ENCODE measurements at regions not wholly inside any gene's neighbourhood (a gene's known extent, or its start where the extent isn't known, plus 50 kb on each side); places are given as distances from the start of the nearest gene placed in this dataset.

DNA sequence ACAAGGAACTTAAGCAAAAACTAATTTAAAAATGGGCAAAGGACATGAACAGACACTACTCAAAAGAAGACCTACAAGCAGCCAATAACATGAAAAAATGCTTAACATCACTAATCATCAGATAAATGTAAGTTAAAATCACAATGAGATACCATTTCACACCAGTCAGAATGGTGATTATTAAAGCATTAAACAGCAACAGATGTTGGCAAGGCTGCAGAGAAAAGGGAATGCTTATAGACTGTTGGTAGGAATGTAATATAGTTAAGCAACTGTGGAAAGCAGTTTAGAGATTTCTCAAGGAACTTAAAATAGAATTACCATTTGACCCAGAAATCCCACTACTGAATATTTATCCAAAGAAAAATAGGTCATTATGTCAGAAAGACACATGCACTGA lies 482.2 kb downstream of the SQOR start:
- Histone ChIP-seq H3K36me3 (replicated peaks in 1 of 2; ENCODE audit: control extremely low read depth in 1 of 2, control insufficient read depth in 1 of 2, extremely low read depth in 1 of 2, insufficient read depth in 2 of 2, low read length in 1 of 2) (no peaks in the 10 kb centered on the region), H3K4me1 (ENCODE audit: control insufficient read depth in 2 of 2, insufficient read depth in 2 of 2, low read length in 2 of 2) (no peaks in the 10 kb centered on the region), H3K27ac (ENCODE audit: low read length in 2 of 2) (no peak overlapping the region), H3K9ac (ENCODE audit: low read length) (no peak overlapping the region), H3K4me2 (replicated peaks; ENCODE audit: low read depth, low read length, poor library complexity, severe bottlenecking) (no peak overlapping the region), H3K4me3 (ENCODE audit: control extremely low read depth in 1 of 5, extremely low read depth in 1 of 5, insufficient read depth in 1 of 5, low read depth in 2 of 5, low read length in 4 of 5) (no peak overlapping the region), H3K79me2 (ENCODE audit: control insufficient read depth, insufficient read depth, low read length) (no peaks in the 10 kb centered on the region), H4K20me1 (ENCODE audit: control insufficient read depth, insufficient read depth, low read length, poor library complexity, severe bottlenecking) (no peaks in the 10 kb centered on the region), H2AFZ (ENCODE audit: insufficient read depth, low read depth, low read length, poor library complexity, severe bottlenecking) (no peak overlapping the region), H3K9me3 (ENCODE audit: control extremely low read depth in 1 of 3, control insufficient read depth in 2 of 3, insufficient read depth in 1 of 3, low read length in 2 of 3) (peaks cover 0 to 1% (median 0%) of the 10 kb centered on the region in 3 donors), H3K27me3 (replicated peaks in 1 of 4; ENCODE audit: control extremely low read depth in 1 of 4, control insufficient read depth in 3 of 4, insufficient read depth in 4 of 4, low read length in 3 of 4) (no peaks in the 10 kb centered on the region)
- intact Hi-C loops (cut with micrococcal nuclease), result no loop called here
- H3K4me3 Mint-ChIP-seq, result no peak overlapping the region
- H3K27ac Mint-ChIP-seq, result no peak overlapping the region
- CTCF ChIA-PET, result no interaction called here
- peaks cover 2% of the 10 kb centered on the region for H3K9me3 Mint-ChIP-seq (ENCODE audit: insufficient read depth)
- no peak for DNase-seq
- POLR2A ChIA-PET, result no interaction called here
- H3K4me1 Mint-ChIP-seq, result no peaks in the 10 kb centered on the region
- ATAC-seq (ENCODE audit: low read depth), result no peak
- TF ChIP-seq, protein P1, sequence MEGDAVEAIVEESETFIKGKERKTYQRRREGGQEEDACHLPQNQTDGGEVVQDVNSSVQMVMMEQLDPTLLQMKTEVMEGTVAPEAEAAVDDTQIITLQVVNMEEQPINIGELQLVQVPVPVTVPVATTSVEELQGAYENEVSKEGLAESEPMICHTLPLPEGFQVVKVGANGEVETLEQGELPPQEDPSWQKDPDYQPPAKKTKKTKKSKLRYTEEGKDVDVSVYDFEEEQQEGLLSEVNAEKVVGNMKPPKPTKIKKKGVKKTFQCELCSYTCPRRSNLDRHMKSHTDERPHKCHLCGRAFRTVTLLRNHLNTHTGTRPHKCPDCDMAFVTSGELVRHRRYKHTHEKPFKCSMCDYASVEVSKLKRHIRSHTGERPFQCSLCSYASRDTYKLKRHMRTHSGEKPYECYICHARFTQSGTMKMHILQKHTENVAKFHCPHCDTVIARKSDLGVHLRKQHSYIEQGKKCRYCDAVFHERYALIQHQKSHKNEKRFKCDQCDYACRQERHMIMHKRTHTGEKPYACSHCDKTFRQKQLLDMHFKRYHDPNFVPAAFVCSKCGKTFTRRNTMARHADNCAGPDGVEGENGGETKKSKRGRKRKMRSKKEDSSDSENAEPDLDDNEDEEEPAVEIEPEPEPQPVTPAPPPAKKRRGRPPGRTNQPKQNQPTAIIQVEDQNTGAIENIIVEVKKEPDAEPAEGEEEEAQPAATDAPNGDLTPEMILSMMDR (IDR thresholded peaks at IDR 0.05), result no peak
- no peak for TF ChIP-seq EZH2 (IDR thresholded peaks at IDR 0.05; ENCODE audit: borderline replicate concordance, insufficient read depth, low read depth, low read length, poor library complexity, severe bottlenecking)
- no peaks in the 10 kb centered on the region for H3K27me3 Mint-ChIP-seq

- H3K27ac Mint-ChIP-seq, result no peak overlapping the region
- WGBS (ENCODE audit: insufficient coverage), result no CpG with 5 or more reads among the region's 3 CpGs
- TF ChIP-seq EZH2 (IDR thresholded peaks at IDR 0.05; ENCODE audit: borderline replicate concordance, insufficient read depth, low read depth, low read length, poor library complexity, severe bottlenecking), result no peak
- TF ChIP-seq, protein P1 (IDR thresholded peaks at IDR 0.05), result no peak
- no peaks in the 10 kb centered on the region for H3K4me1 Mint-ChIP-seq
- DNase-seq (no peak), ATAC-seq (ENCODE audit: low read depth) (no peak)
- Histone ChIP-seq H3K9ac (ENCODE audit: low read length) (no peak overlapping the region), H4K20me1 (ENCODE audit: control insufficient read depth, insufficient read depth, low read length, poor library complexity, severe bottlenecking) (no peaks in the 10 kb centered on the region), H3K79me2 (ENCODE audit: control insufficient read depth, insufficient read depth, low read length) (no peaks in the 10 kb centered on the region), H3K36me3 (replicated peaks in 1 of 2; ENCODE audit: control extremely low read depth in 1 of 2, control insufficient read depth in 1 of 2, extremely low read depth in 1 of 2, insufficient read depth in 2 of 2, low read length in 1 of 2) (no peaks in the 10 kb centered on the region), H3K9me3 (ENCODE audit: control extremely low read depth in 1 of 3, control insufficient read depth in 2 of 3, insufficient read depth in 1 of 3, low read length in 2 of 3) (peaks cover 0 to 3% (median 0%) of the 10 kb centered on the region in 3 donors), H3K27ac (ENCODE audit: low read length in 2 of 2) (no peak overlapping the region), H3K4me1 (ENCODE audit: control insufficient read depth in 2 of 2, insufficient read depth in 2 of 2, low read length in 2 of 2) (no peaks in the 10 kb centered on the region), H2AFZ (ENCODE audit: insufficient read depth, low read depth, low read length, poor library complexity, severe bottlenecking) (no peak overlapping the region), H3K27me3 (replicated peaks in 1 of 4; ENCODE audit: control extremely low read depth in 1 of 4, control insufficient read depth in 3 of 4, insufficient read depth in 4 of 4, low read length in 3 of 4) (no peaks in the 10 kb centered on the region), H3K4me3 (ENCODE audit: control extremely low read depth in 1 of 5, extremely low read depth in 1 of 5, insufficient read depth in 1 of 5, low read depth in 2 of 5, low read length in 4 of 5) (no peak overlapping the region), H3K4me2 (replicated peaks; ENCODE audit: low read depth, low read length, poor library complexity, severe bottlenecking) (no peak overlapping the region)
- intact Hi-C loops (cut with micrococcal nuclease), result no loop called here
- H3K9me3 Mint-ChIP-seq (ENCODE audit: insufficient read depth), result peaks cover 6% of the 10 kb centered on the region
- ChIA-PET POLR2A (no interaction called here), CTCF (no interaction called here)
- no peaks in the 10 kb centered on the region for H3K27me3 Mint-ChIP-seq
- H3K4me3 Mint-ChIP-seq, result no peak overlapping the region
Measured at GRCh38 chr15:46120713-46121112, 485.9 kb downstream of the SQOR start.

Data from B cell (primary cell).